ENCODE measurements at regions not wholly inside any gene's neighbourhood (a gene's known extent, or its start where the extent isn't known, plus 50 kb on each side); places are given as distances from the start of the nearest gene placed in this dataset.

DNA sequence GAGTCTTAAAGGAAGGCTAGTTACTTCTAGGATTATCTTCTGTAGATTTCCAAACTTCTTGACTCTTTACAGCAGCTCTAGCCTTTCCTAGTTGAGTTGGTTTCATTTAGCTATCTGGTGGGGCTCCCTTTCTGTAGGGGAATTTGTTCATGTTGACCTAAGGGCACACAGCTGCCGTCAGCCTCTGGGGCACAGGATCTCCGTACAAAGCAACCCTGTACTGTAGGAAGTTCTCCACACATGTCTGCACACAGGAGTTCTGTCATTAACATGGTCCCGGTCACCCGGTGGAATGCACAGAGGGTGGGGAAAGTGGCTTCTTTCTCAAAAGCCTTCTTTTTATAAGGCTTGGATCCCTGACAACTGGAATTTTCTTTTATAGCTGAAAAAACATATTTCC is 88.7 kb upstream of the TNIK start:
- H3K27me3 Mint-ChIP-seq = no peaks in the 10 kb centered on the region
- peaks cover 4% of the 10 kb centered on the region for H3K4me1 Mint-ChIP-seq
- CTCF ChIA-PET = interaction anchor here (0.8 kb wide), 1 partner anchor 14 kb away, joined by 3 read pairs; no protein-coding TSS in a partner anchor
- H3K36me3 Mint-ChIP-seq (ENCODE audit: low read depth) = no peaks in the 10 kb centered on the region
- H3K27ac Mint-ChIP-seq = no peak overlapping the region
- no peak for DNase-seq
- no peak overlapping the region for H3K4me3 Mint-ChIP-seq
- H3K9me3 Mint-ChIP-seq = peaks cover 2% of the 10 kb centered on the region
- POLR2A ChIA-PET = no interaction called here

DNA sequence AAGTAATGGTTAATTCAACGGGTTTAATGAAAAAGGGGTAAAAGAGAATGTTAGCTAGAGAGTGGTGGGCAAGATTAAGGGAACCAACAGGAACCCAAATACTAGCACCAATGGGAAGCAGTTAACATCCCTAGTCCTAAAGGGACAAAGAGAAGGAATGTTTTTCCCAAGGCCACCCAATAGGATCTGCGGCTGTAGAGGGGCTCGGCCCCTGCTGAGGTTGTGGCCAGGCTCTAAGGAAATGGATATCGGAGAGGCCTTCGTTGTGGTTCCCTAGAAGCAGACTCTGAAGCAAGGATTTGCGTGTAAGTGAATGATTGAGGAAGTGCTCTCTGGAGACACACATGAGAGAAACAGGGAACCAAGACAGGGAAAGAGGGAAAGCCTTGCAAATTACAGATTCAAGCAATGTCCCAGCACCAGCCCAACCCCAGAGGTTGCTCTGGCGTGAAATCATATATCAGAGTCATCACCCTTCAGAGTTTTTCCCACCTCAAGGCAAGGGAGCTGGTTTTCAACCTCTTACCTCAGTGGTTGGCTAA is 83.6 kb upstream of the TNIK start:
- no peak overlapping the region for H3K27ac Mint-ChIP-seq
- ChIA-PET CTCF (no interaction called here), POLR2A (no interaction called here)
- peaks cover 4% of the 10 kb centered on the region for H3K4me1 Mint-ChIP-seq
- peaks cover 2% of the 10 kb centered on the region for H3K9me3 Mint-ChIP-seq
- no peaks in the 10 kb centered on the region for H3K27me3 Mint-ChIP-seq
- H3K4me3 Mint-ChIP-seq = no peak overlapping the region
- DNase-seq = no peak
- H3K36me3 Mint-ChIP-seq (ENCODE audit: low read depth) = no peaks in the 10 kb centered on the region

DNA sequence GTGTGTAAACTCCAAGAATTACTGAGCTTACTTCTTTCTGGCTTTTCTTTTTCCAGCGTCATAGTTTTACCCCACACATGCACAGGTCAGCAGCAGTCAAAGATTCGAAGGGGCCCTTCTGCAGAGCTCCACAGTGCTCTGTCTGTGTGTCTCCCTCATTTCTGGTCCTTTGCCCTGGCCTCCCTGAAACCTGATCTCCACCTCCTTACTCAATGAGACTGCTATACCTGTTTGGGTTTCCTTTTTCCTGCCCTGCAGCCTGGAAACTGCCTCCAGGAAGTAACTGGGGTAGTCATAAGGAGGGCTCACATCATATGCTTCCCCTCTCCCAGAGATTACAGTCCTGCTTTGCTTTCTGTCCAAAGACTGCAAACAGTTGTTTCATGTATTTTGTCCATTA is 82.8 kb upstream of the TNIK start:
- ChIA-PET POLR2A (no interaction called here), CTCF (no interaction called here)
- H3K4me1 Mint-ChIP-seq = peaks cover 4% of the 10 kb centered on the region
- no peak for DNase-seq
- no peak overlapping the region for H3K27ac Mint-ChIP-seq
- no peaks in the 10 kb centered on the region for H3K27me3 Mint-ChIP-seq
- H3K9me3 Mint-ChIP-seq = peaks cover 2% of the 10 kb centered on the region
- no peak overlapping the region for H3K4me3 Mint-ChIP-seq
- H3K36me3 Mint-ChIP-seq (ENCODE audit: low read depth) = no peaks in the 10 kb centered on the region

DNA sequence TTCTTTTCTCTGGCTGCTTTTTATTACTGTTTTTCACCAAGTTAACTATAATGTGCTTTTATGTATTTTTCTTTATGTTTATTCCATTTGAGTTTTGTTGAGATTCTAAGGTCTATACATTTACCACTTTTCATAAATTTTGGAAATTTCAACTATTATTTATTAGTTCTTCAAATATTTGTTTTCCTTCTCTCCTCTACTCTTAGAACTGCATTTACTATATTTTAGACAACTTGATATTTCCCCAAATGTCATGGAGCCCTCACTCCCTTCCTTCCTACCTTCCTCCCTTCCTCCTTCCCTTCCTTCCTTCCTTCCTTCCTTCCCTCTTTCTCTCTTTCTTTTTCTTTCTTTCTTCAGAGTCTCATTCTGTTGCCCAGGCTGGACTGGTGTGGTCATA is 81.4 kb upstream of the TNIK start:
- H3K9me3 Mint-ChIP-seq = peaks cover 2% of the 10 kb centered on the region
- no peak overlapping the region for H3K27ac Mint-ChIP-seq
- no peak for DNase-seq
- H3K4me1 Mint-ChIP-seq = peaks cover 4% of the 10 kb centered on the region
- ChIA-PET POLR2A (no interaction called here), CTCF (interaction anchor here (0.6 to 1.8 kb wide), 2 partner anchors 9 to 1391 kb away, joined by 3 to 4 read pairs; no protein-coding TSS in a partner anchor)
- H3K4me3 Mint-ChIP-seq = no peak overlapping the region
- H3K27me3 Mint-ChIP-seq = no peaks in the 10 kb centered on the region
- H3K36me3 Mint-ChIP-seq (ENCODE audit: low read depth) = no peaks in the 10 kb centered on the region

DNA sequence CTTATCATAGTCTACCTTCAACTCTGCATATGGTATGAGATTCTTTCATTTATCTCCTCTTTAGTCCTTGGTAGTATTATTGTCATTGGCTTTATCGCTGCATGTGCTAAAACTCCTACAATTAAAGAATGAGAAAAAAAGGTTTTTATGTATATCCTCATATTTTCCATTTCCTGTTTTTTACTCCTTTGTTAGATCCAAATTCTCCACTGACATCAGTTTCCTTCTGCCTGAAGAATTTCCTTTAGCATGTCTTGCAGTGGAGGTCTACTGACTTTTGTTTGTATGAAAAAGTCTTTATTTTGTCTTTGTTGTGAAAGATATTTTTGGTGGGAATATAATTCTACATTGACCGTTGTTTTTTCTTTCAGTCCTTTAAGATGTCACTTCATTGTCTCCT is 81.0 kb upstream of the TNIK start:
- Mint-ChIP-seq H3K27me3 (no peaks in the 10 kb centered on the region), H3K27ac (no peak overlapping the region), H3K9me3 (peaks cover 2% of the 10 kb centered on the region), H3K36me3 (ENCODE audit: low read depth) (no peaks in the 10 kb centered on the region), H3K4me1 (peaks cover 4% of the 10 kb centered on the region), H3K4me3 (no peak overlapping the region)
- ChIA-PET POLR2A (no interaction called here), CTCF (interaction anchor here (0.6 to 1.8 kb wide), 2 partner anchors 9 to 1391 kb away, joined by 3 to 4 read pairs; no protein-coding TSS in a partner anchor)
- no peak for DNase-seq

DNA sequence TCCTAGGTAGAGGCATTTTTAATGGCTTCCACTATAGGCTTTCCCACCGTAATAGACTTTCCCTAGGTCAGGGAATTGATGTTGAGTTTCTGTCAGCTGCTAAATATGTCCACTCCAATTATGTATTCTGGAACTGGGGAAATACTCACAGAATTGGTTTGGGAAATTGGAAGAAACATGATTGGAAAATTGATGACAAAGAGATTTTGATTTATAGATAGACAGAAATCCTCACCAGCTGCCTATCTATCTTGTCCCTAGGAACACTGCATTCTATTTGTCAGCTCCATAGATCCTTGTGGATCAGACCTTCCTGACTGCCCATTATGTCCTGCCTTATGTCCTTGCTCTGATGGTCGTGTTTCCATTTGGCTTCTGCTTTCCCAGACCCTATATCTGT is 75.6 kb upstream of the TNIK start:
- no peaks in the 10 kb centered on the region for H3K36me3 Mint-ChIP-seq (ENCODE audit: low read depth)
- no peak for DNase-seq
- no peak overlapping the region for H3K27ac Mint-ChIP-seq
- no peaks in the 10 kb centered on the region for H3K9me3 Mint-ChIP-seq
- no peaks in the 10 kb centered on the region for H3K4me1 Mint-ChIP-seq
- no peak overlapping the region for H3K4me3 Mint-ChIP-seq
- no peaks in the 10 kb centered on the region for H3K27me3 Mint-ChIP-seq
- ChIA-PET POLR2A (no interaction called here), CTCF (interaction anchor here (0.7 to 1.0 kb wide), 4 partner anchors 19 to 237 kb away, joined by 3 to 5 read pairs (median 4); no protein-coding TSS in a partner anchor)

DNA sequence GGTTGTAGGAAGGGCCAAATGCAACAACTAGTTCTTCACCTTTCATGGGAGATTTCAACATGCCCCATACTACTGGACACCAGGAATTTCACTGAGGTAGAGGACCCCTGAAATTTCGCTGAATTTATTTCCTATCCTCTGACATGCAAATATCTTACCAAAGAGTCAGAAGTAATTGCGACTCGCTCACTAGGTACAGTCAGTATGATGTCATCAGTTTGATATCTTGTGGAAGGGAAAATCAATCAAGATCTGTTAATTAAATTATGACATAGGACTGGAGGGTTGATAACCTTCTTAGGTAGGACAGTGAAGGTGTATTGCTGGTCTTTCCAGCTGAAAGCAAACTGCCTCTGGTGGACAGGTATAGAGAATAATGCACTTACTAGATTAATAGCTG is 74.9 kb upstream of the TNIK start:
- ChIA-PET CTCF (no interaction called here), POLR2A (no interaction called here)
- Mint-ChIP-seq H3K4me3 (no peak overlapping the region), H3K27me3 (no peaks in the 10 kb centered on the region), H3K36me3 (ENCODE audit: low read depth) (no peaks in the 10 kb centered on the region), H3K4me1 (no peaks in the 10 kb centered on the region), H3K27ac (no peak overlapping the region), H3K9me3 (no peaks in the 10 kb centered on the region)
- DNase-seq = no peak

DNA sequence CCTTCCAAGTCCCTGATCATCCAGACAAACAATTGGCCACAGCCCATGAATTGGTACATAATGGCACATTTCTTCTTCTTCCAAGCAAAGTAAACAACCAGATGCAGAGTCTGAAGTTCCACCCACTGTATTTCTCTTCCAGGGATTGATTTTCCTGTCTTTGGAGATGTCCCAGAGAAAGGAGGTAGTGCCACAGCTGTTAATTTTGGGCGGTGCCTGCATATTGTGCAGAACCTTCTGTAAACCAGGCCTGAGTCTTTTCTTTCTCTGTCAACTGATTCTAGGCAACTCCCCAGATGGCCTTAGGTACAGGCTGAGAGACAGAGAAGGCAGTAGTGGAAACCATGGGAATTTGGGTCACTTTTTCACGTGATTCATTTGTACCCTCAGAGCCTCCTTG is 73.5 kb upstream of the TNIK start:
- ChIA-PET CTCF (interaction anchor here (0.7 kb wide), 1 partner anchor 10 kb away, joined by 4 read pairs; no protein-coding TSS in a partner anchor), POLR2A (no interaction called here)
- H3K4me3 Mint-ChIP-seq = no peak overlapping the region
- DNase-seq = no peak
- no peaks in the 10 kb centered on the region for H3K36me3 Mint-ChIP-seq (ENCODE audit: low read depth)
- no peaks in the 10 kb centered on the region for H3K27me3 Mint-ChIP-seq
- H3K27ac Mint-ChIP-seq = no peak overlapping the region
- no peaks in the 10 kb centered on the region for H3K4me1 Mint-ChIP-seq
- no peaks in the 10 kb centered on the region for H3K9me3 Mint-ChIP-seq

DNA sequence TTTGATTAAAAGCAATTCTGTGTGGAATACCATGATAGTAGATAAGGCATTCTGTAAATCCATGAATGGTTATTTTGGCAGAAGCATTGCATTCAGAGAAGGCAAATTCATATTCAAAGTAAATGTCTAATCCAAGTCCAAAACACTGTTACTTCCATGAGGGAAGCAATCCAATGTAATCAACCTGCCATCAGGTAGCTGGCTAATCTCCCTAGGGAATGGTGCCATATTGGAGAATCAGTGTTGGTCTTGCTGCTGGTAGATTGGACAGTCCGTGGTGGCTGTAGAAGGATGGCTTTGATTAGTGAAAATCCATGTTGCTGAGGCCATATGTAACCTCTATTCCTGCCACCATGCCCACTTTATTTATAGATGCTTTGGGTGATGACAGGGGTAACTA is 72.1 kb upstream of the TNIK start:
- ChIA-PET POLR2A (no interaction called here), CTCF (no interaction called here)
- DNase-seq = no peak
- no peaks in the 10 kb centered on the region for H3K27me3 Mint-ChIP-seq
- H3K4me1 Mint-ChIP-seq = no peaks in the 10 kb centered on the region
- no peak overlapping the region for H3K27ac Mint-ChIP-seq
- H3K4me3 Mint-ChIP-seq = no peak overlapping the region
- H3K9me3 Mint-ChIP-seq = no peaks in the 10 kb centered on the region
- no peaks in the 10 kb centered on the region for H3K36me3 Mint-ChIP-seq (ENCODE audit: low read depth)

DNA sequence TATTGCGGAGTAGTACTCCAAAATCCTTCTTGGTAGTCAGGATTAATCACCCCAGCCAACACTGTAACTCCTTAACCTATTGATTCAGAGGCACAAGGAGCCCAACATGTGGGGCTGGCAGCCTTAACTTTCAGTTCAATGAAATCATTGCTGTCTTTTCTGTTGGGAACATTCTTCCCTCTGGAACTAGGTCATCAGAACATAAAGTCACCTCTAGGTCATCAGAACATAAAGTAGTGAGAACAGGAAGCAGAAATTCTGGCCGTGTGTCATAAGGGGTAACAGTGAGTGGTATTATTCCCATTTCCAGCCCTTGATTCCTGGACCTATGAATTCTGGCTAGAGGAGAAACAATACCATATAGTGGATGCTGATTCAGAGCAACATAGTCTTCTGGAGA is 71.5 kb upstream of the TNIK start:
- DNase-seq = no peak
- Mint-ChIP-seq H3K27ac (no peak overlapping the region), H3K4me3 (no peak overlapping the region), H3K9me3 (no peaks in the 10 kb centered on the region), H3K36me3 (ENCODE audit: low read depth) (no peaks in the 10 kb centered on the region), H3K4me1 (no peaks in the 10 kb centered on the region), H3K27me3 (no peaks in the 10 kb centered on the region)
- CTCF ChIA-PET = no interaction called here
- POLR2A ChIA-PET = no interaction called here

DNA sequence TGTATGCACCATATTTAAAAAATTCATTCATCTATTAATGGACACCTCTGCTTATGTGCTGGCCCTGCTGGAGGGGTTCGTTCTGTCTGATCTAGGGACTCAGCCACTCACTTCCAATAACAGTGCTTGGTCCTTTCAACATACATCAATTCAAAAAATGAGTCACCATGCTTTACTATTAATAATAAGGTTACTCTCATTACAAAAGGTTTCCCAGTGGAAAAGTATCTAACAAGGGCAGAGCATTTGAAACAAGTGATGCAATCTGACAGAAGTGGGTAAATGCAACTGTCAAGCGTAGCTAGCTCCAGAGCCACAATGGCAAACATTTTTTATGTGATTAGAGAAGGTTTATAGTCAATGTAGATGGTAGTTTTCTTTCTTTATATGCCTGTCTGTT is 67.9 kb upstream of the TNIK start:
- CTCF ChIA-PET = no interaction called here

DNA sequence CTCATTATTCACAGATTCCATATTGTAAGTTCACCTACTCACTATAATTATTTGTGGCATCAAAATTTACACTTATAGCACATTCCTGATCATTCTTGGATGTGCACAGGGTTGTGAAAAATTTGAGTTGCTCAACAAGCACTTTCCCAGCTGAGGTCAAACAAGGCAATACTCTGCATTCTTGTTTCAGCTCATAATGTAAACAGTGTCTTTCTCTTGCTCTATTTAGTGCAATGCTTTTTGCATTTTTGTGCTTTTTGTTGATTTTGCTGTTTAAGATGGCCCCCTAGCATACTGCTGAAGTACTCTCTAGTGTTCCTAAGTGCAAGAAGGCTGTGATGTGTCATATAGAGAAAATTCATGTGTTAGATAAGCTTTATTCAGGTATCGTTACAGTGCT is 66.7 kb upstream of the TNIK start:
- DNase-seq = no peak
- Mint-ChIP-seq H3K4me3 (no peak overlapping the region), H3K27me3 (no peaks in the 10 kb centered on the region), H3K4me1 (peaks cover 5% of the 10 kb centered on the region), H3K36me3 (ENCODE audit: low read depth) (no peaks in the 10 kb centered on the region), H3K27ac (no peak overlapping the region), H3K9me3 (no peaks in the 10 kb centered on the region)
- CTCF ChIA-PET = interaction anchor here (0.5 kb wide), 1 partner anchor 65 kb away, joined by 3 read pairs; no protein-coding TSS in a partner anchor
- POLR2A ChIA-PET = no interaction called here

More for the DNA sequence above, 67.9 kb upstream of the TNIK start:
- Mint-ChIP-seq H3K4me1 (peaks cover 5% of the 10 kb centered on the region), H3K9me3 (no peaks in the 10 kb centered on the region), H3K4me3 (no peak overlapping the region), H3K27ac (no peak overlapping the region), H3K36me3 (ENCODE audit: low read depth) (no peaks in the 10 kb centered on the region), H3K27me3 (no peaks in the 10 kb centered on the region)
- POLR2A ChIA-PET = no interaction called here
- DNase-seq = no peak

DNA sequence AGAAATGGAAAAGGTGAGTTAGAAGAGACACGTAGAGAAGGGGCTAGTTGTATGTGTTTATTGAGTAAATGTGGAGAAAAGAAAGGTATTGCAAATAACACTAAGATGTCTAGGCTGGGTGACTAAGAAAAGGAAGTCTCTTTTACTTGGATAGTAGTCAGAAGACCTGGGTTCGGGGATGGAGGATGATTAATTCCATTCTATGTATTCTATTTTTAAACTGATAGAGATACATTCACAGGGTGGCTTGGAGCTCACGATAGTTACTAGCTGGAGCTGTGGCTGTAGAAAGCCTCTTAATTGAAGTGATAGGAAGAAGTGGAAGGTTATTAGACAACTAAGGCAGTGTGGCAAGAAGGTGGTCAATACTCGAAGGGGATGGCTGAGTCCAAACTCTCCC is 65.9 kb upstream of the TNIK start:
- Mint-ChIP-seq H3K9me3 (no peaks in the 10 kb centered on the region), H3K36me3 (ENCODE audit: low read depth) (no peaks in the 10 kb centered on the region), H3K4me3 (no peak overlapping the region), H3K27me3 (no peaks in the 10 kb centered on the region), H3K27ac (no peak overlapping the region), H3K4me1 (peaks cover 5% of the 10 kb centered on the region)
- DNase-seq = no peak
- ChIA-PET POLR2A (no interaction called here), CTCF (no interaction called here)

DNA sequence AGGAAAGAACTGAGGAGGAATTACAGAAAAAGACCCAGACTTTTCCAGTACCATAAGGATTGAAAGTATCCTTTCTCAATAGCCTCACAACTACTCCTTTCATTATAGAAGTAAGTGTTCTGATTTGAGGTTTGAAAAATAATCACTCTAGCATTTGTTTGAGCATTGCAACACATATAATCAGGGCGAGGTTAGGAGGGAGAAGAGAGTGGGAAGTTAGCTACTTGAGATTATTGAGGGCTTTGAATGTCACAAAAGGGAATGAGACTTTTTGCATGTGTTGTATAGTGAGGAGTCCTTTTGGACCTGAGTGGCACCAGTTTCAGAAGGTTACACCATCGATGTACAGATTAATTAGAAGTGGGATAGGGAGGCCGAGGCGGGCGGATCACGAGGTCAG is 65.2 kb upstream of the TNIK start:
- no peaks in the 10 kb centered on the region for H3K27me3 Mint-ChIP-seq

More for the DNA sequence above, 65.2 kb upstream of the TNIK start:
- Mint-ChIP-seq H3K27ac (no peak overlapping the region), H3K4me1 (peaks cover 5% of the 10 kb centered on the region), H3K9me3 (no peaks in the 10 kb centered on the region), H3K4me3 (no peak overlapping the region), H3K36me3 (ENCODE audit: low read depth) (no peaks in the 10 kb centered on the region)
- CTCF ChIA-PET = no interaction called here
- POLR2A ChIA-PET = no interaction called here
- DNase-seq = no peak
